ENCODE measurements at regions not wholly inside any gene's neighbourhood (a gene's known extent, or its start where the extent isn't known, plus 50 kb on each side); places are given as distances from the start of the nearest gene placed in this dataset.

GRCh38 chr1:65092691-65093090, 55.3 kb upstream of the AK4 start:
- 89 to 91% methylated on average over 2 of the region's 2 CpGs for WGBS, 2 donors (ENCODE audit: low coverage in 1 of 2)
- intact Hi-C loops (cut with DNase I; ENCODE audit: low total_unique reads) = no loop called here

GRCh38 chr1:65097076-65097475, 50.9 kb upstream of the AK4 start:
- Histone ChIP-seq H3K4me3 (no peak overlapping the region), H3K27me3 (no peaks in the 10 kb centered on the region), H3K36me3 (no peaks in the 10 kb centered on the region), H3K9me3 (peaks cover 10 to 15% of the 10 kb centered on the region in 2 donors), H3K4me1 (no peaks in the 10 kb centered on the region), H3K27ac (no peak overlapping the region)
- DNase-seq = no peak
- WGBS, 2 donors (ENCODE audit: low coverage in 1 of 2) = 85% methylated on average over 2 of the region's 2 CpGs; no CpG with 5 or more reads in 1 of the 2 donors
- intact Hi-C loops (cut with DNase I; ENCODE audit: low total_unique reads) (loop anchor here (5.0 kb wide), 1 partner anchor 470 kb away; no protein-coding TSS in a partner anchor), in situ Hi-C loops (cut with MboI; ENCODE audit: low pct_ligation_motif_present in 1 of 4, low pct_unique_long_range_greater_than_20kb in 1 of 4, low sequenced_read_pairs in 3 of 4) (loop anchor here in 1 of 4 donors (25.0 kb wide), 1 partner anchor 315 kb away; the partner anchor contains the start of genes LEPR and LEPROT)
- no peak for TF ChIP-seq POLR2A (IDR thresholded peaks at IDR 0.05)
- TF ChIP-seq CTCF (IDR thresholded peaks at IDR 0.05) = no peak
- TF ChIP-seq EP300 (IDR thresholded peaks at IDR 0.05; ENCODE audit: low read depth) = no peak
- no peak for TF ChIP-seq POLR2AphosphoS5 (IDR thresholded peaks at IDR 0.05)

More at GRCh38 chr1:65092691-65093090, 55.3 kb upstream of the AK4 start:
- peaks cover 0 to 4% of the 10 kb centered on the region in 2 donors for H3K9me3 ChIP-seq
- DNase-seq = no peak
- no peak overlapping the region for H3K4me3 ChIP-seq
- H3K4me1 ChIP-seq = peaks cover 0 to 20% (median 3%) of the 10 kb centered on the region in 4 donors
- no peaks in the 10 kb centered on the region for H3K36me3 ChIP-seq
- TF ChIP-seq POLR2AphosphoS5 (IDR thresholded peaks at IDR 0.05) (no peak), EP300 (IDR thresholded peaks at IDR 0.05; ENCODE audit: low read depth) (no peak), POLR2A (IDR thresholded peaks at IDR 0.05) (no peak), CTCF (IDR thresholded peaks at IDR 0.05) (no peak)
- in situ Hi-C loops (cut with MboI; ENCODE audit: low pct_ligation_motif_present in 1 of 4, low pct_unique_long_range_greater_than_20kb in 1 of 4, low sequenced_read_pairs in 3 of 4) = loop anchor here in 1 of 4 donors (25.0 kb wide), 1 partner anchor 320 kb away; the partner anchor contains the start of genes LEPR and LEPROT
- no peaks in the 10 kb centered on the region for H3K27me3 ChIP-seq
- no peak overlapping the region for H3K27ac ChIP-seq

Small RNA genes lying in the stretch of these regions (small RNA-seq; reads per million reads assigned to genes)
- gene MIR101-1 (0.36 to 3.3 (median 2.7) reads per million in 4 donors), gene MIR3671 (0 reads per million in 4 donors), gene MRPS21P1 (0 reads per million in 4 donors), gene RNU6-1176P (0 reads per million in 4 donors)
